Upper lobe of right lung (tissue), 1 donor: ENCODE measurements at regions not wholly inside any gene's neighbourhood (a gene's known extent, or its start where the extent isn't known, plus 50 kb on each side); places are given as distances from the start of the nearest gene placed in this dataset.
"Not testable (repeated sequence)": the region's sequence is repeated elsewhere in the genome, so short reads cannot be mapped to it uniquely, and the experiment has no call there.

Experiments
- ATAC-seq: fragments of 200-7000 bp; cut with Tn5 transposase; one replicate; pipeline ENCODE4 v1.9.1; 2020; ENCODE audit warnings: mild to moderate bottlenecking, moderate library complexity
- DNase-seq: peaks from one replicate; pipeline ENCODE4 v3.0.0-alpha.2; 2020
- H3K27ac ChIP-seq: fragments of 200-600 bp; one replicate; pipeline ENCODE4 v1.8.0; 2022
- H3K27me3 ChIP-seq: fragments of 200-600 bp; one replicate; pipeline ENCODE4 v1.8.0; 2022; ENCODE audit warnings: mild to moderate bottlenecking
- H3K36me3 ChIP-seq: fragments of 200-600 bp; one replicate; pipeline ENCODE4 v1.8.0; 2022
- H3K4me1 ChIP-seq: fragments of 200-600 bp; one replicate; pipeline ENCODE4 v1.8.0; 2022
- H3K4me3 ChIP-seq: fragments of 200-600 bp; one replicate; pipeline ENCODE4 v1.8.0; 2022; ENCODE audit warnings: mild to moderate bottlenecking
- H3K9me3 ChIP-seq: fragments of 200-600 bp; one replicate; pipeline ENCODE4 v1.8.0; 2022
- CTCF ChIP-seq: fragments of 200-600 bp; IDR thresholded peaks from one replicate; pipeline ENCODE4 v1.8.0; 2022; ENCODE audit warnings: antibody characterized with exemption
- intact Hi-C: fragments of 100-400 bp; cut with DNase I; formaldehyde crosslinking; loops from one replicate; pipeline ENCODE4 v1.11.0; 2022
- donor health status: DM: no; HTN: yes; CAD: no; lungs with severe emphysema.

DNA sequence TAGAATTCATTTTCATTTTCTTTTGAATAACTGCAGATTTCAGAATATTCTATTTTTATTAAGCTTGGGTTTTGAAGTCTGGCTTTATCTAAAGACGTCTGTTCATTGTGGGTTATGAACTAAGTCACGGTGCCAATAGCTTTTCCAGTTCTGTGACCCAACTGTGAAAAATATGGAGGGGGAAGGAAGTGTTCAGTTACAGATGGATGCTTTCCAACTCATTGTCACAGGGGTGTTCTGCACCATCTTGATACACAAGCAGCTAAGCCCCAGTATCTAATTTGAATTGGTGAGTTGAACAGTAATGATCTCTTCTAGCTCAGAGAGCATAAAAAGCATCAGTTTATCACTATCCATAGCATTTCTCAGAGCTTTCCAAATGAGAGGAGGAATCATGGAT lies 710.6 kb downstream of the EDEM1 start:
- Histone ChIP-seq H3K4me3 (no peak overlapping the region), H3K9me3 (no peaks in the 10 kb centered on the region), H3K36me3 (no peaks in the 10 kb centered on the region), H3K27ac (no peak overlapping the region), H3K4me1 (no peaks in the 10 kb centered on the region), H3K27me3 (no peaks in the 10 kb centered on the region)
- TF ChIP-seq CTCF = no peak
- ATAC-seq (no peak), DNase-seq (no peak)
- intact Hi-C loops = no loop called here

DNA sequence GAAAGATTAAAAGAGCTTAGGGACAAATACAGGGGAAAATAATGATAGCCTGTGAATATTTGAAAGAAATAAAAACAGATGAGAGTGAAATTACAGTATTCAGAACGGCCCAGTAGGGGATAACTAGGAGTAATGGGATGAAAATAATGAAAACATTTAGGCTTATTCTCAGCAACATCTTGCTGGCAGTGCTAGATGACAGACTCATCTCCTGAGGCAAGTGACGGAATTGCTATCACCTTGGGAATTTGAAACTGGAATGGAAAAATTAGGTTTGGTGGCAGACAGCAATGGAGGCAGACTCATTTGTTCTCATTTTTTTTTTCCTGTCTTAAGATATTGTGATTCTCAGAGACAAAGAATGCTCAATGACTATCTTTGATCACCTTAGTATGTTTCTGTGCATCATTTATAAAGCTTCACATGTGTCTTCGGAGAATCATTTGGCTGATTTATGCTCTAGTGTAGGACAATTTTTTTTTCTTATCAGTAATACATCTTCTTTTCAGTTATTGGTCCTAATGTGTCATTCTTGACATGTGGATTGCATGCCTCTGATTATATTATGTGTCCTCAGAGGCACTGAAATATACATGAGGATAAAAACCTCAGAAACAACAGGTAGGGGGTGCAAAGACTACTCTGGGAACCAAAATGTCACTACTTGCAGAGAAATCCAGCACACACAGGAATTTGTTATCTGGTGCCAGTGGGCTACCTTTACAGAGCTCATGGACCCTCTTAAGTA lies 711.7 kb downstream of the EDEM1 start:
- Histone ChIP-seq H3K4me1 (no peaks in the 10 kb centered on the region), H3K27me3 (no peaks in the 10 kb centered on the region), H3K4me3 (no peak overlapping the region), H3K36me3 (no peaks in the 10 kb centered on the region), H3K9me3 (no peaks in the 10 kb centered on the region), H3K27ac (no peak overlapping the region)
- ATAC-seq (no peak), DNase-seq (no peak)
- no peak for TF ChIP-seq CTCF
- intact Hi-C loops = no loop called here

- no peaks in the 10 kb centered on the region for H3K4me1 ChIP-seq
- no peak overlapping the region for H3K4me3 ChIP-seq
- intact Hi-C loops = no loop called here
- no peaks in the 10 kb centered on the region for H3K36me3 ChIP-seq
- DNase-seq (no peak), ATAC-seq (no peak)
- no peaks in the 10 kb centered on the region for H3K27me3 ChIP-seq
- H3K9me3 ChIP-seq = no peaks in the 10 kb centered on the region
- TF ChIP-seq CTCF = no peak
- H3K27ac ChIP-seq = no peak overlapping the region
Measured at GRCh38 chr3:5917932-5918331, 730.4 kb downstream of the EDEM1 start.

DNA sequence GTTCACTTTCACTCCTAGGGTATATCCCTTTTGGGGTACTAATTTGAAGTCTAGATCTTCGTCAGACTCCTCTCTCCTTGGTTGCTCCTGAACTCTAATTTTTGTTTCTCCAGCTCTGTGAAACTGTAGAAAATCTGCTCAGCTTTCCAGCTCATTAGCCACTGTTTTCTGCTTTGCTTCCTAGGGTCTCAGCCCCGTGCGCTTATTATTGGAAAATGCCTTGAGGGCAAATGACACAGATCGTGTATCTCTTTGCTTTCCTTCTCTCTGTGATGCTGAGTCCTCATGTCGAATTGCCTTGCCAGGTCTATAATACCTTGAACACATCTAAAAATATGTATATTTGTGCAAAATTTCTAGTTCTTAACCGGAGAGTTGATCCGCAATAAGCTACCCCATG lies 731.1 kb downstream of the EDEM1 start:
- H3K27ac ChIP-seq = no peak overlapping the region
- no peaks in the 10 kb centered on the region for H3K9me3 ChIP-seq
- H3K4me3 ChIP-seq = no peak overlapping the region
- DNase-seq = no peak
- no peak for ATAC-seq
- H3K4me1 ChIP-seq = no peaks in the 10 kb centered on the region
- intact Hi-C loops = no loop called here
- no peaks in the 10 kb centered on the region for H3K36me3 ChIP-seq
- no peak for TF ChIP-seq CTCF
- no peaks in the 10 kb centered on the region for H3K27me3 ChIP-seq

DNA sequence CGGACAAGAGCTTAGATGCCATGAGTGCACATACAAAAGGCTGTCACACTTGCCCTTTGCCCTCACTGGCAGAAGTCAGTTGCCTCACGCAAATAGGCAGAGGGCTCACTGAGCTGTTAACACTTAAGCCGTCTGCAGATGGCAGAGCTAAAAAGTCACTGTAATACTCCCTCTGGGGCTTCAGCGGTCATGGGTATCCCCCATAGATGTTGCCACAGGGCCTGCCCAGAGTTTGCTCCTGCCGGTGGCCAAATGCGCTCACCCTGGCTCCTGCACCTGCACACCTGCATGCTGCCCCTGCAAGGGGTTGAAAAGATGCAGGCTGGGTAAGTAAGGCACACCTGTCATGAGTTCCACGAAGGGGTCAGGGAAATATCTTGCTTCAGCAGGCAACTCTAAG lies 741.5 kb downstream of the EDEM1 start:
- intact Hi-C loops = no loop called here
- TF ChIP-seq CTCF = no peak

GRCh38 chr3:5944061-5944460 lies 756.6 kb downstream of the EDEM1 start:
- H3K27ac ChIP-seq, H3K4me1 ChIP-seq, H3K4me3 ChIP-seq, ATAC-seq, H3K27me3 ChIP-seq, DNase-seq, H3K36me3 ChIP-seq, intact Hi-C loops, H3K9me3 ChIP-seq: not testable (repeated sequence)

More for the DNA sequence above, 741.5 kb downstream of the EDEM1 start:
- H3K27ac ChIP-seq = no peak overlapping the region
- no peaks in the 10 kb centered on the region for H3K4me1 ChIP-seq
- H3K27me3 ChIP-seq = no peaks in the 10 kb centered on the region
- DNase-seq (no peak), ATAC-seq (no peak)
- H3K36me3 ChIP-seq = no peaks in the 10 kb centered on the region
- no peaks in the 10 kb centered on the region for H3K9me3 ChIP-seq
- no peak overlapping the region for H3K4me3 ChIP-seq
